K562 (cell line): ENCODE measurements at regions not wholly inside any gene's neighbourhood (a gene's known extent, or its start where the extent isn't known, plus 50 kb on each side); places are given as distances from the start of the nearest gene placed in this dataset.
"Not testable (repeated sequence)": the region's sequence is repeated elsewhere in the genome, so short reads cannot be mapped to it uniquely, and the experiment has no call there.

Experiments
- ATAC-seq: fragments of 200-7000 bp; cut with Tn5 transposase; 3 replicates; pipeline ENCODE4 v1.9.1; 2020; ENCODE audit warnings: moderate library complexity
- BruUV-seq: library from RNA; stranded (reverse); fragments of 400-500 nt; replicated peaks from 2 replicates; lab custom pipeline; 2021; lab: Mats Ljungman, UMichigan
- CTCF ChIA-PET: fragments of 300-600 bp; formaldehyde crosslinking; extraction: SDS; loops from one replicate; lab custom pipeline; 2021; ENCODE audit warnings: low intra/inter-chr PET ratio; lab: Yijun Ruan, JAX
- POLR2A ChIA-PET: fragments of 300-600, 350-650 bp; sonication (Branson Sonifier 250); formaldehyde crosslinking; extraction: SDS; loops from one replicate; lab custom pipeline; 2021; ENCODE audit warnings: antibody characterized with exemption, inconsistent platforms; lab: Yijun Ruan, JAX
- DNase-seq, 4 experiments: peaks; one replicate each; pipeline versions ENCODE4 v3.0.0 to v3.0.0-alpha.2; 2011 to 2018; ENCODE audit warnings: low spot score in 3 of 4, mixed read lengths in 3 of 4; ENCODE audit errors: extremely low read depth in 1 of 4
- FAIRE-seq: peaks from 2 replicates; lab custom pipeline; 2011; peaks lifted over from hg19 to GRCh38; lab: Jason Lieb, UNC
- H2AFZ ChIP-seq: 2 replicates; pipeline ENCODE4 v1.6.0; 2011; ENCODE audit warnings: low read depth, low read length, control low read depth, inconsistent platforms
- H3K27ac ChIP-seq: fragments of 200-600 bp; 3 replicates; pipeline ENCODE4 v1.8.0; 2011; ENCODE audit warnings: low read depth, mild to moderate bottlenecking, control low read depth, inconsistent platforms, low read length, moderate library complexity, mixed read lengths; ENCODE audit errors: extremely low read depth
- H3K27me3 ChIP-seq, 2 experiments: fragments of 300-600 bp in 1 of 2; 2 replicates in 1 of 2; 3 replicates in 1 of 2; pipeline versions ENCODE4 v1.6.0 to v1.8.0; 2011; ENCODE audit warnings: inconsistent platforms in 2 of 2, low read length in 2 of 2, mild to moderate bottlenecking in 1 of 2, mixed read lengths in 1 of 2, moderate library complexity in 1 of 2; ENCODE audit not compliant: control insufficient read depth in 2 of 2, insufficient read depth in 2 of 2
- H3K36me3 ChIP-seq: fragments of 300-600 bp; 3 replicates; pipeline ENCODE4 v1.8.0; 2011; ENCODE audit warnings: mild to moderate bottlenecking, low read length, inconsistent platforms; ENCODE audit not compliant: control insufficient read depth, insufficient read depth
- H3K4me1 ChIP-seq, 2 experiments: fragments of 200-600 bp in 1 of 2; replicated peaks in 1 of 2; 2 replicates in 1 of 2; 3 replicates in 1 of 2; pipeline versions ENCODE4 v1.5.1 to v1.8.0; 2011; ENCODE audit warnings: inconsistent platforms in 2 of 2, low read length in 2 of 2, mild to moderate bottlenecking in 1 of 2, mixed read lengths in 1 of 2, moderate library complexity in 1 of 2; ENCODE audit not compliant: control insufficient read depth in 2 of 2, insufficient read depth in 2 of 2
- H3K4me2 ChIP-seq: 2 replicates; pipeline ENCODE4 v1.6.1; 2011; ENCODE audit warnings: low read length, control low read depth, inconsistent platforms, mixed read lengths; ENCODE audit not compliant: insufficient read depth
- H3K4me3 ChIP-seq: fragments of 200-600 bp; sonication (generic), shearing (Covaris generic); 2 replicates; pipeline ENCODE4 v1.5.1; 2016; ENCODE audit warnings: control low read depth, inconsistent platforms
- H3K79me2 ChIP-seq: fragments of 200-600 bp; 3 replicates; pipeline ENCODE4 v1.8.0; 2011; ENCODE audit warnings: low read length, inconsistent platforms; ENCODE audit not compliant: control insufficient read depth, insufficient read depth
- H3K9ac ChIP-seq, 2 experiments: 2 replicates each; pipeline versions ENCODE4 v1.6.0 to v1.6.1; 2011; ENCODE audit warnings: low read depth in 2 of 2, low read length in 2 of 2, control low read depth in 1 of 2, inconsistent platforms in 1 of 2, mild to moderate bottlenecking in 1 of 2, mixed read lengths in 1 of 2; ENCODE audit not compliant: insufficient read depth in 1 of 2
- H3K9me1 ChIP-seq: one replicate; pipeline ENCODE4 v1.6.0; 2011; ENCODE audit warnings: inconsistent platforms, mild to moderate bottlenecking, low read length, moderate library complexity; ENCODE audit not compliant: control insufficient read depth, insufficient read depth
- H3K9me3 ChIP-seq: replicated peaks from 2 replicates; pipeline ENCODE4 v1.5.1; 2011; ENCODE audit warnings: low read depth, low read length, inconsistent platforms; ENCODE audit not compliant: control insufficient read depth, insufficient read depth
- H4K20me1 ChIP-seq: replicated peaks from 2 replicates; pipeline ENCODE4 v1.6.1; 2011; ENCODE audit warnings: low read length, inconsistent platforms, mixed read lengths; ENCODE audit not compliant: control insufficient read depth, insufficient read depth
- FOXP1 ChIP-seq: sonication (generic); formaldehyde crosslinking; IDR thresholded peaks from 2 replicates; pipeline ENCODE4 v1.8.0; 2022; ENCODE audit warnings: mild to moderate bottlenecking, missing genetic modification reagents
- MAFK ChIP-seq: IDR thresholded peaks from 2 replicates; pipeline ENCODE4 v1.6.1; 2011; ENCODE audit warnings: low read length, improper control_type of control experiment
- U2AF2 ChIP-seq: fragments of 200-400 bp; formaldehyde crosslinking; optimal IDR thresholded peaks from 2 replicates; pipeline ENCODE3; 2017; ENCODE audit warnings: low read depth, mild to moderate bottlenecking, low read length
- WGBS: fragments of 100-300 bp; shearing (Covaris generic); methylation state at CpG from one replicate; pipeline ENCODE4 v1.1.6; 2016; ENCODE audit warnings: low coverage, mixed read lengths; ENCODE audit not compliant: insufficient coverage; ENCODE audit errors: missing lambda C conversion rate; 5-methylcytosine and 5-hydroxymethylcytosine counted together
- in situ Hi-C: fragments of 300-500 bp; cut with MboI; formaldehyde crosslinking; loops from 4 replicates; pipeline ENCODE4 v1.15.0; 2018; ENCODE audit warnings: inconsistent platforms, mixed read lengths
- intact Hi-C: fragments of 100-400 bp; cut with micrococcal nuclease; formaldehyde crosslinking; loops from 2 replicates; pipeline ENCODE4 v1.14.2; 2022

DNA sequence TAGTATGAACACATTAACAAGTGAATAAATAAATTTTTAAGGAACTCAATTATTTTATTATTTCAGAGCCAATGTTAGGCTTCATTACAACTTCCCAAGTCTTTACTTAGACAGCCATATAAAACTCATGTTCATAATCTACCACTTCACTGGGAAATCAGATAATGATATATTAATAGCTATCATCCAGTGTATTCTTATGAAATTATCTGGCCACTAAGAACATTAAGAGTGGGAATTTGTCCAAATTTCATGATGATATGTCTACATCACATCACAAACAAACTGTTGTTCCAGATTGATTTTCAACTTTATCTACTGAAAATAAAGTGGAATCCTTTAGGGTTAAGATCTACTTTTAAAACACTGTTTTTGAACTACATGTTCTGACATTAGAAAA lies 668.6 kb downstream of the EFNA5 start:
- Histone ChIP-seq H3K27me3 (no peaks in the 10 kb centered on the region), H3K9me3 (no peaks in the 10 kb centered on the region), H3K4me1 (no peaks in the 10 kb centered on the region), H3K79me2 (no peaks in the 10 kb centered on the region), H2AFZ (no peak overlapping the region), H3K9me1 (no peaks in the 10 kb centered on the region), H4K20me1 (no peaks in the 10 kb centered on the region), H3K36me3 (no peaks in the 10 kb centered on the region), H3K4me2 (no peak overlapping the region), H3K9ac (no peak overlapping the region), H3K4me3 (no peak overlapping the region), H3K27ac (no peak overlapping the region)
- no peak for TF ChIP-seq MAFK
- TF ChIP-seq U2AF2 = no peak
- TF ChIP-seq FOXP1 (CRISPR knock-in tag) = no peak
- DNase-seq = no peak
- no TSS peak for BruUV-seq
- ATAC-seq = no peak
- POLR2A ChIA-PET = no interaction called here
- intact Hi-C loops (no loop called here), in situ Hi-C loops (no loop called here)
- FAIRE-seq = no peak
- CTCF ChIA-PET = no interaction called here

DNA sequence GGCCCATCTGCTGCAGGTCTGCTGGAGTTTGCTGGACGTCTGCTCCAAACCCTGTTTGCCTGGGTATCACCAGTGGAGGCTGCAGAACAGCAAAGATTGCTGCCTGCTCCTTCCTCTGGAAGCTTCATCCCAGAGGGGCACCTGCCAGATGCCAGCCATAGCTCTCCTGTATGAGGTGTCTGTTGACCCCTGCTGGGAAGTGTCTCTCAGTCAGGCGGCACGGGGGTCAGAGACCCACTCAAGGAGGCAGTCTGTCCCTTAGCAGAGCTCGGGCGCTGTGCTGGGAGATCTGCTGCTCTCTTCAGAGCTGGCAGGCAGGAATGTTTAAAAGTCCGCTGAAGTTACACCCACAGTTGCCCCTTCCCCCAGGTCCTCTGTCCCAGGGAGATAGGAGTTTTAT lies 671.2 kb downstream of the EFNA5 start:
- 0% methylated on average over 5 of the region's 6 CpGs for WGBS
- DNase-seq, H2AFZ ChIP-seq, H3K9me3 ChIP-seq, BruUV-seq, H3K4me2 ChIP-seq, in situ Hi-C loops, H3K4me3 ChIP-seq, H3K27ac ChIP-seq, H3K9me1 ChIP-seq, H3K27me3 ChIP-seq, H3K4me1 ChIP-seq, H3K79me2 ChIP-seq, H4K20me1 ChIP-seq, CTCF ChIA-PET, H3K36me3 ChIP-seq, FAIRE-seq, POLR2A ChIA-PET, ATAC-seq, H3K9ac ChIP-seq, intact Hi-C loops: not testable (repeated sequence)
